TTC549 (cell line): ENCODE measurements at regions not wholly inside any gene's neighbourhood (a gene's known extent, or its start where the extent isn't known, plus 50 kb on each side); places are given as distances from the start of the nearest gene placed in this dataset.

Source experiments
- FAIRE-seq: peaks from 2 replicates; lab custom pipeline; 2012; peaks lifted over from hg19 to GRCh38; lab: Jason Lieb, UNC

DNA sequence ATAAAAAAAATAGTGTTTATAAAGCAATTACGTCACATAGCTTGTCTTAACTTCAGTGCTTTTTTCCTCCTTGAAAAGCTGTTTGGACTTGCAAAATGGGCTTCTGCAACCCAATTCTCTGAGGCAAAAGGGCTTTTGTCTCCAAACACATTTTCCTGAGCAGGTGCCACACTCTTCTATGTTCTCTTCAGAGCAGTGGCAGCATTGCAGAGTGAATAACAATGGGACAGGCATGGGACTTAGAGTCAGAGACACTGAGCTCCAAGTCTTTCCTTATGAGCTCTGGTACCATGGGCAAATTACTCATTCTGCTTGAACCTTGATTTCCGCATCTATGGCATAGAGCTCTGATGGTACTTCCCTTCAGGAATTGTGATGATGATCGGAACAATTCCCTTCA lies 149.0 kb downstream of the ARL6IP6 start:
- FAIRE-seq: no peak

DNA sequence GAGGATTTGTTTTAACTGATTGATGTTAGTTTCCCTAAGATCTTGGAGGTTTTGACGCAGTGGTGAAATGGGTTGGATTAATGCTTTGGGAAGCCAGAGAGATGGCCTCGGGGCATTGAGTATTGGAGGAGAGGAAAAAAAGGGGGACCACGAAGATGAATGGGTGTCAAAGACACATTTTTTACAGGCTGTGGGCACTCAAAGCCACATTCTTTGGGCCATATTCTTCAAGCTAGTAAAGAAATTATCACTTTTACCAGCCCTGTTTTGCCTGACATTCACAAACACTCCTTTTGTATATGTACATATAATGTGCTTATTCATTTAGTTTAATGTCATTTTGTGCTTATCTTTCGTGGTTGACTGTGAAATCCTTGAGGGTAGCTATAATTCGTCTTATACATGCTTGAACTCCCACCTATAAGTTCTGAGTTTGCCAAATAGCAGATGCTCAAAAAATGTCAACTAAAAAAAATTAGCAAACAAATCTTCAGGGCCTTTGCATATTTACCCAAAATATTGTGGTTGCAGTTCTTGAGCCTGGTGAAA lies 146.3 kb downstream of the ARL6IP6 start:
- no peak for FAIRE-seq

DNA sequence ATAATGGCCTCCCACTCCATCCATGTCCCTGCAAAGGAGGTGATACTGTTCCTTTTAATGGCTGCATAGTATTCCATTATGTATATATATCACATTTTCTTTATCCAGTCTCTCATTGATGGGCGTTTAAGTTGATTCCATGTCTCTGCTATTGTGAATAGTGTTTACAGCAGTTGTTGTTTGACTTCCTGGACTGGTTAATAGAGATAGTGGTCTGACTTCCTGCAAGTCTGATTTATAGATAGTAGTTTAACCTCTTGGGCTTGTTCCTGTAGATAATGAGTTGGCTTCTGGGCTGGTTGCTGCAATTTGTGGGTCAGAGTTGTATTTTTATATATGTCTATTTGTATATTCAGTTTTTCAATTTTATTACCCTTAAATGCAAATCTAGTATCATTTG lies 145.4 kb downstream of the ARL6IP6 start:
- FAIRE-seq: no peak

DNA sequence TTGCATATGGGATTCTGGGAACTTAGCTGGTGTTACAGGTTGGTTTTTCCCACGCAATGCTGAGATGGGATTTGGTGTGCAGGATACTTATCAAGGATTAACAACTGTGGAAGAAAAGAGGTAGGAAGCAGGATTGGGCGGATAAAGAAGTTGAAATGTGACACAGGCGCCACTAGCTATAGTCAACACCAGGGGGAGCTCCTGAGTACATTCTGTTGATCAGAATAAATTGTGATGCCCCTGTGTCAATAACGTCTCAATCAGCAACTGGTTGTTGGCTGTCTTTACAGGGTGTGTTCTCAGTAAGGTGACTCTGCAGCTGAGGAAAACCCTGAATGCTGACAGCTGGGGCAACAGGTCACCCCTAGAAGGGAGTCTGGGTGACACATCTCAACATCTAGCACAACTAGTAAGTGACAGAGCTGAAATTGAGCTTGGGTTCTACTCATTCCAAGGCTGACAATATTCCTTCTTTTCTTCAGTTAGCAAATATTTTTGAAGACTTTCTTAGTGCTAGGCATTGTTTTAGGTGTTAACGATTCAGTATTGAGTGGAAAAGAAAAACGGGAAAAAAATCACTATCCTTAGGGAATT lies 143.0 kb downstream of the ARL6IP6 start:
- FAIRE-seq: no peak

DNA sequence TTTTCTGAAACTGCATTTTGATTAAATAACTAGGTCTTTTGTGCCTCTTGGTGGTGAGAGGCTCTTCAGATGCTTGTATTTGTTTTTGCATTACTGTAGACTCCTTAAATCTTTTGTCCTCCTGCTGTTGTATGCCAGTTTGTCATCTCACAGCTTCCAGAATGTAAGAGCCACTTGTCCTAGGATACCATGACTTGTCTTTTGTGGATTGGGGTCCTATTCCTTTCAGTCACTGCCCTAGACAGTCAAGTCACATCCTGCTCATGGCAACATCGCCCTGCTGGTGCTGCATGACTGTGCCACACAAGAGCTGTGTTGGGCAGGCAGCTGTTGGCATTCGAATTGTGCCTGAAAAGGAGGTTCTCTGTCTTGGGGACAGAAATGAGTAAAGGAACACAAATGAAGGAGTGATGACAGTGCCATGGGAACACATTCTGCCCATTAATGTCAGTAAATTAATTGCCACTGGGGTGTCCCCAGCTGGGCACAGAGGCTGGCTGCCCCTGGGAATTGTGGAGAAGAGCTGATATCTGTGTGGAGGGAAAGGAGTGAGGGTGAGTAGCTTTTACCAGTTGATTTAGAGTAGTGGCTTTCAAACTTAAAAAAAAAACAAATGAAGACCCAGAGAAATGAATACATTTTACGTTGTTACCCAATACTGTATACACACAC lies 140.3 kb downstream of the ARL6IP6 start:
- no peak for FAIRE-seq

DNA sequence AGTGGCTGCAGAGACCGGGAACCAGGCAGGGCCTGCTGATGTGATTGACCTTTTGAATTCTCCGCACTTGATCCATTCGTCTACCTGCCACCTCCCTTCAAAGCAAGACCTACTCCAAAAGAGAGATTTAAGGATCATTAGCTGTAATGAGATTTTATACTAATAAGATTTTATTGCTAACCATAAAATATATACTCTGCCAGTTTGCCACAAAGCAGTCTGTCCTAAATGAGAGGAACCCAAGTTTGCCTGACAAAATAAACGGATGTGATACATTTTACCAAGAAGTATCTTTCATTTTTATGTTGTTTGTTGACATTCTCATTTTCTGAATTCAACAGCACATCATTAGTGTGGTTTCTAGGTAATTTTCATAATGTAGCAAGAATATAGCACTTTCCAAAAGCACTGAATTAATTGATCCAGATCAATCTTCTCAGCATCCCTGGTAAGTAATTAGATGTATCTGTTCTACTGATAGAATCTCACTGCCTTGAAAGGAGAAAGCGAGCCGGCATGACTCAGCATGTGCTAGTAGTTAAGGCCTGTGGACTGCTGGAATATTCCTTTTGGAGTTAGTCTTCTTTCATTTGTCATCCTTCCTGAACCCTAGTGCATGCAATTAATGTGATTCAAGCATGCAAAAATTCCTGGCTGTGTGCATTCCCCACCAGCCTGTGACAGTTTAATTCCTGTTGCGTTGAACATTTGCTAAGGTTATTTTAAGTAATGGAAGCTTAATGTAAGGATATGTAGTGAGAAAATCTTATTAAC lies 128.5 kb downstream of the ARL6IP6 start:
- no peak for FAIRE-seq

DNA sequence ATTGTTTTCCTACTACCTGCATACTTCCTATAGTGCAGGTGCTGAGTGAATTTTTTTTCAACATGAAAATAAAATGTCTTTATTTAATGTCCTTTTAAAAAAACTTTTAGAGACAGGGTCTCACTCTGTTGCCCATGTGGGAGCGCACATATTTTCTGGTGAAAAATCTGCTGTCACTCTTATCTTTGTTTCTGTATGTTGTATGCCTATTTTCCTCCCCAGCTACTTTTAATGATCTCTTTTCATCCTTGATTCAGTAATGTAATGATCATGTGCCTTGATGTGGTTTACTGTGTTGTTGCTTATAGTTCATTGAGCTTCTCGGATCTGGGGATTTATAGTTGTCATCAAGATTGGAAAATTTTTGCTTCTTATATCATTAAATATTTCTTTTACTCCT lies 117.3 kb downstream of the ARL6IP6 start:
- no peak for FAIRE-seq

DNA sequence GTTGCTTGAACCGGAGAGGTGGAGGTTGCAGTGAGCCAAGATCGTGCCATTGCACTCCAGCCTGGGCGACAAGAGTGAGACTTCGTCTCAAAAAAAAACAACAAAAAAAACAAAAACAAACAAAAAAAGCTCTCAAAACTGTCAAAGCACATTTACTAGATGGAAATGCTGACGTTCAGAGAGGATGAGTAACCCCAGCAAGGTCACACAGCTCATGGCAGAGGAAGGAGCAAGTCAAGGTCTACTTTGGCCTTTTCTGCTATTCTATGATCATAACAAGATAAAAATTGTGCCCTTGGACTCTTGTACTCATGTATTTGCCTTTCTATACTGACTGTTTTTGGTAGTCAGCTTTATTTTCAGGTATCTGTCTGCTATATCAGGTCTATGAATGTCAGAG lies 109.5 kb downstream of the ARL6IP6 start:
- FAIRE-seq: no peak

DNA sequence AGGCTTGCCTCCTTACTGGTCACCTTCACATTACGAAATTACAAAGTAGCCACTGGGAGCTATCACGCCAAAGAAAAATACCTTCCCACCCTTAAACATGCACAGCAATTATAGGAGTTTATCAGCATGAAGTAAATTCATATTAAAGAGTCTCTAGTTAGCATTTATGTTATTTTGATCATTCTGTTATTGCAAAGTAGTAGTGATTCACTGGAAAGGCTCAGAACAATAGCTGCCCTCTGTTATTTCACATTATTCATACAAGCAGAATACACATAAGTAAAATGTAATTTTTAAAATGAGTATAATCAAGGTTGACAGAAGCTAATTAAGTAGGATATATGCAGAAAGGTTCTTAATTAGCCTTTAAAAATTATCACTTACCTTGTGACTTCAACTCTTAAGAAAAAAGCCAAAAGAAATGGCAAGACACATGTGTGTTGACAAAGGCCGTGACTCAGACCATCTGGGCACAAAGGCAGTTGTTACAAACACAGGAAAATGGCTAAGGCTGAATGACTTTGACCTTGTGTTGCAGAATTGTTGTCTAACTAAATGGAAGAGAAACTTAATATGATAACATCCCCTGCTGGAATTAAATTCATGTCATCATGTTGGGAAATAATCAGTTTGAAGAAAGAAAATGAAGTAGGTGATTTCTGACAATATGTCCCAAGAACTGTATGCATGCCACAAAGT lies 108.3 kb downstream of the ARL6IP6 start:
- no peak for FAIRE-seq

DNA sequence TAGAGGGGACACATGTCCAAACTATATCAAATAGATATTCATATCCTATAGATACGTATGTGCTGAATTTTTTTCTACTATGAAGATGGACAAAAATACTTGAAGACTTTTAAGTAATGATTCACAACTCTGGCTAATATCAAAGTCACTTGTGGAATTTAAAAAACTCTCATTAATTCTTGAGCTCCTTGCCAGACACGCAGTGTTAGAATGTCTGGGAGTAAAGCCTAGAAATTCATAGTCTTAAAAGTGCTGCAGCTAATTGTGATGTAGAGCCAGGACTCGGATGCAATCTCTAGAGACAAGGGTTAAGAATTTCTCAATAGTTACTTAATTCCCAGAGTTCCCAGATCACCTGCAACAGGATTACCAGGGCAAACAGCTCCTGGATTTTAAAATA lies 107.4 kb downstream of the ARL6IP6 start:
- no peak for FAIRE-seq

DNA sequence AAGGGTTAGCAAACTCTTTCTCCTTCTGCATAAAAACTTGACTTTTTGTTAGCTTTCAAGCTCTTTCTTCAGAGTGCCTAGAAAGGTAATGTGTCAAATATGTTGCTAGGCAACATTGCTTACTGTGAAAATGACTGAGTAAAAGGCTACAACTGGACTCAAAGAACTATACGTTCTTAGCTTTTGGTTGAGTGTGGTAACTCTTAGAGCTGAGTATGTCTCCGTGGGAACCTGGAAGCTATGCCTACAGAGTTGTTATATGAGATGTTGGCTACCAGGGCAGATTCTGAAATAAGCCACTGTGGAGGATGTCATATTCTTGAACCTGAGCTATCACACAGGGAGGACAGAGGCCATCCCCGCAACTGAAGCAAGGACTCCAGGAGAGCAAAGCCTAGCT lies 105.5 kb downstream of the ARL6IP6 start:
- no peak for FAIRE-seq

DNA sequence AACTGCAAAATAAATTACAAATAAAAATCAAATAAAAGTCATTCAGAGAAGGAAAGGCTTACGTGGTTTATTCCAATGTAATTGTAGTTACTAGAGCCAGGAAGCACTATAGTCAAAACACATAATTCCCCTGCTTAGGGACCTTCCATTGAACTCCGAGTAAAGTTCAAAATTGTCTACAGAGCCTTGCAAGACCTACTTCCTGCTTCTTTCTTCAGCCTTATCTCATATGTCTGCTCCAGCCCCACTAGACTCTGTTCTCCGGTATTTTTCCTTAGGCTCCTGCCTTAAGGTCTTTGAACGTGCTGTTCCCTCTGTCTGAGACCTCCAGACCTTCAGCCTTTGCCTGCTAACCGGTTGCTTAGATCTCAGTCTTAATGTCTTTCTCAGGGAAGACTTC lies 104.3 kb downstream of the ARL6IP6 start:
- FAIRE-seq: no peak

DNA sequence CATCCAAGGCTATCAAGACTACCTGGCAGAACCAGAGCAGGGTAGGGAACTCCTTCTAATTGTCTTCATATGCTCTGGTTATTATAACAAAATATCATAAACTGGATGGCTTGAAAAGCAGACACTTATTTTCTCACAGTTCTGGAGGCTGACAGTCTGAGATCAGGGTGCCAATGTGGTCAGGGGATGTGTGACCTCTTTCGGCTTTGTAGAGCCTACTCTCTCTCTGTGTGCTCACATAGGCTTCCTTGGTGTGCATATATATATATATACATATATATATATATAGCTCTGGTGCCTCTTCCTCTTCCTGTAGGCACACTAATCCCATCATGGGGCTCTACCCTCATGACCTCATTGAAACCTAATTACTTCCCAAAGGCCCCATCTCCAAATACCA lies 101.6 kb downstream of the ARL6IP6 start:
- no peak for FAIRE-seq

DNA sequence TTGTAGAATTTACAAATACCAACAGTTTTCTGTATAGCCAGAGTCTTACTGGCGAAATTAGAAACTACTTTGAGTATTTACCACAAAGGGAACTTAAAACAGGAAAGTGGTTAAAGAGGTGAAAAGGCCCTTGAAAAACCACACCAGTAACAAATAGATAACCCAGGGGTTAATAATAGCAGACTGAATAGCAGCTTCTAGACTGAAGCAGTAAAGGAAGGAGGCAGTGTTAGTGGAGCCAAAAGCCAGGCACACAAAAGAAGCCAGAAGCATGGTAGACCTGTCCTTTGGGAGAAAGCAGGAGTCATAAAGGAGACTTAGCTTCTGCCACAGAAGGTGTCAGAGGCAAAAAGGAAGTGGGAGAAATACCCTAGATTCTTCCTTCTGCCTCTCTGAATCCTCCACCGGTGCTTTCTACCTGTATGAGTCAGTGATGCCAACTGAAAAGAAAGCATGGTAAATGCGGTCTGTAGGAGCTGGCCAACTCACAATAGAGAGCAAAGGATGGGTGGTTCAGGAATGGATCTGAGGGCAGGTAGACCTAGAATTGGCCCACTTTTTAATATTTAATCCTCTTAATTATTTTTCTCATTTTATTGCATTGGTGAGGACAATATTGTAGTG lies 97.3 kb downstream of the ARL6IP6 start:
- no peak for FAIRE-seq

DNA sequence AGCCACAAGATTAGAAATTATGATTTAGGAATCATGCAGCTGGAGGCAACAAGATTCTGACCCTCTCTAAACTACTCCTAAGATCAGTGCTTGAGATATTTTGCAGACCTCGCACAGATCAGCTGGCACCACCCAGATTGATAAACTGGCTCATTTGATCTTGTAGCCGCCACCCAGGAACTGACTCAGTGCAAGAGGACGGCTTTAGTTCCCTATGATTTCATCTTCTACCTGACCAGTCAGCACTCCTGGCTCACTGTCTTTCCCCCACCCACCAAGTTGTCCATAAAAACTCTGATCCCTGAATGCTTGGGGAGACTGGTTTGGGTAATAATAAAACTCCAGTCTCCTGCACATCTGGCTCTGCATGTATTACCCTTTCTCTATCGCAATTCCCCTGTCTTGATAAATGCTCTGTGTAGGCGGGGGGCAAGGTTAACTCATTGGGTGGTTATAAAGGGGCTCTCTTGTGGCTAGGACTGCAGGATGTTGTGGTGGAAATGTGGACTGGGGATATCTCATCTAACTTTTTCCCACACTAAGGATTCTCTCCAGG lies 96.1 kb downstream of the ARL6IP6 start:
- no peak for FAIRE-seq

DNA sequence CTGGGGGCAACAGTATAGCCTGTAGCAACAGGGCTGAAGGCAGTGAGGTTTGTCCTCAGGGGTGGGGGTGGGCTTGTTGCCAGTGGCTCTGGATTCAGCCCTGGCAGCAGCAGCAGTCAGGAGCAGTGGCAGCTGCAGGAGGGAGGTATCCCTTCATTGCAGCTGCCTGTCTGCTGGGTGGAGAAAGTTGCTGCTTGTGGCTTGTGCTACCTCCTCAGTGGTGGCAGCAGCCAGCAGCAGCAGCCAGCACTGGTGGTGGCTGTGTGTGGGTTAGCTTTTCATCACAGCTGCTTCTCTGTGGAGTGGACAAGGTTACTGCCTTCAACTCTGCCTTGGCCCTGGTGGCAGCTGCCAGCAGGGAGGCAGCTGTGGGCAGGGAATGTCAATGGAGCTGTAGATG lies 94.9 kb downstream of the ARL6IP6 start:
- FAIRE-seq: no peak
